GM19240 (cell line): ENCODE measurements at regions not wholly inside any gene's neighbourhood (a gene's known extent, or its start where the extent isn't known, plus 50 kb on each side); places are given as distances from the start of the nearest gene placed in this dataset.

Experiments used
- DNase-seq: peaks from one replicate; pipeline ENCODE4 v3.0.0; 2011; ENCODE audit warnings: low spot score; ENCODE audit not compliant: insufficient read length

DNA sequence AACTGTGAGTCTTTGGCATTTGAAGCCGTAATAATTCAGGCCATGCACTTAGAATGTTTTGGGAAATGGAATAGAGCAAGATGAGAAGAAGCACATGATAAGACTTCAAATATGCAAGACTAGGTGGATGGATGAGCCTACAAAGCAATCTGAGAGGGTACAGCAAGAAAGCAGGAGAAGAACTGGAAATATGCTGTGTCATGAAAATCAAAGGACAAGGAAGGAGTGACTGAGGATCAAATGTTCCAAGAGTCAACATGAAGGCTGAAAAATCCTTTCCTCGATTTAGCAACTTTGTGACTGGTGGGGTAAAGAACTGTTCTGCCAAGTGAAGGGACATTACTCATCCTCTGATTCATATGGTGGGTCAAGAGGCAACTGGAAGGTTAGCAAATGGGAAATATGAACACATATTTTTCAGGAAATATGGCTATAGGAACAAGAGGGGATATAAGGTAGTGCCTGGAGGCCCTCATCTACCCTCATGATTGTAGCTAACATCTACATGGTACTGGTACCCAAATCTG, 803.7 kb upstream of the ARRDC4 start:
- no peak for DNase-seq

DNA sequence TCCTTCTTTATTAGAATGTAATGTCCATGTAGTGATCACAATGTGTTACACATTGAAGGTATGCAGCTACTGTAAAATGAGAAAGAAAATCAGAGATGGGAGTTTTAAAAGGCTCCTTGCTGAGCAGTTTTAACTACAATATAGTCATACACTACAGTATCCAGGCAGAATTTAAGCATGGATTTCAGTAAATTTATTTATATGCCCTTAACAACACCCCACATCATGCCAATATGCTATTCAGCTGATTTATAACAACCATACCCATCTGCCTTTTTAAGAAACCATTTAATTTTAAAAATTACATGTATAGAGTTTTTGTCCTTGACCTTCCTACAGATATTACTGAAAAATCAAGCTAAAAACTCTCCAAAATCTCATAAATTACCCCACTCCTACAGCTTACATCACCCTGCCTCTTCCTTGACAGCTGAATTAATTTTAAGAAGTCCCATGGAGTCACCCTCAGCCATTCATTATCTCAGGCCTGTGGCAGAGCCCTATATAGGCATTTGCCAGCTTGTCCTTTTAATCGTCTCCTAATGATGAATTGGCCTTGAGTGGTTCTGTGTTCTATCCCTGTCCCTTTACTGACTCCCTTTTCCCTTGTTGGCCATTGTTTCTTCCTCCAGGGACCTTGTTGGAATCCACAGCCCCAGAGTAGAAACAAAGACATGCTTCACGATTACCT, 797.6 kb upstream of the ARRDC4 start:
- no peak for DNase-seq

DNA sequence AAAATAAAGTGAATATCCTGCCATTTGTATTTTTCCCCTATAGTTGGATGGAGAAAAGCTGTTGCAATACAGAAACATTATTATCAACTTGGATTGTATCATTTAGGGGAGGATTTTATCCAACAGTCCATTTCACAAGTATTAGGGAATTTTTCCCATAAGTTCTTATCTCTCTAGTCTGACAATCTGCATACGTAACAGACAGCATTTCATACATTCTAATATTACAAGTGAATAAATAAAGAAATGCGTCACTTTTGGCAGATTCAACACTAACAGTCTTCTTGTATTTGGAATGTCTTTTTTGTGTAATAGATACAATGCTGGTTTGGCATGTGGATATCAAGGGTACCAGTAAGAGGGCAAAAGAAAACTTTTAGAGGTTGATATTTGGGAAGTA, 795.3 kb upstream of the ARRDC4 start:
- DNase-seq, result no peak

DNA sequence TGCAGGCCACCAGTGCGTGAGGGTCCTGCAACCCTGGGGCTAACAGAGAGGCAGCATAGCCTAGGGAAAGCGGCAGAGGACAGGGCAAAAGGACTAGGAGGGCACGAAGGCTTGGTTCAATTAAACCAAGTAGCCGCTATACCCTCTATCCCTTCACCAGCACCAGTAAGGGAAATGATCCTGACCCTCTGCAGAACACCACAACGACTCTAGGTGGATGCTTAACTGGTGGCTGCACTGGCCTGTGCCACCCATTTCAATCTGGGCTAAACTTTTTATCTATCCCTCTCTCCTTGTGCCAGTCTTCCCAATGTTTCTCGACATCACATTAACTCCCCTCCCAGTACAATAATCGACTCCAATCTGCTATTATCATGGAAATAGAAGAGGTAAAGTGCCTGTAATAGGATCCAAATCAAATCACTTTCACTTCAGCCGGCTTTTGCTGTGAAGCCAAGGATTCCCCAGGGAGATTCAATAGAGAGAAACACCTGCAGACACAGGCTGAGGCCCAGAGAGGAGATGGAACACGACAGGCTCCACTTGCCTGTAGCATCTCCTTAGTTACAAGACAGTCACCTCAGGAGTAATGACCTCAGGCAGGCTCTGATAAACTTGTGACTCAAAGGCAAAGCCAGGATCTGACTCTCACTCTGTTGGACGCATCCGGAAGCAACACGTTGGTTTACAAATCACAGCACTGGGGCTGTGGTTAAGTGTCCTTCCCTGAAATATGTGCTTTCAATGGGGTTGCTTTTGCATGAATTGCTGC, 791.6 kb upstream of the ARRDC4 start:
- no peak for DNase-seq

DNA sequence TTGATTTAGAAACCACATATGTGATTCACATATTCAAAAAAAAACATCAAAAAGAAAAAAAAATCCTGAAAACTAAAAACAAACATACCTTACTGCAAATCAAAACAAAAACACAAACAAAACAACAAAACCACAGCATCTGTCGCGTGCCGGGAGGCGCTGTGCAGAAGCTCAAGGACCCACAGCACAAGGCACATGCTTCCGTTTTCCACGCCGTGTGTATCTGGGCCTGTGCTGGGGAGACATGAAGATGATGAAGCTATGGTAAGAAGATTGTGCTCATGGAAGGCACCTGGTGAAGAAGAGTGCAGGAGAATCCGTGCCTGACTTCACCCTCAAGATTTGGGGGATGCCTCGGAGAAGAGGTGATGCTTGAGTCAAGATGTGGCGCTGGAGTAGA, 788.9 kb upstream of the ARRDC4 start:
- no peak for DNase-seq

DNA sequence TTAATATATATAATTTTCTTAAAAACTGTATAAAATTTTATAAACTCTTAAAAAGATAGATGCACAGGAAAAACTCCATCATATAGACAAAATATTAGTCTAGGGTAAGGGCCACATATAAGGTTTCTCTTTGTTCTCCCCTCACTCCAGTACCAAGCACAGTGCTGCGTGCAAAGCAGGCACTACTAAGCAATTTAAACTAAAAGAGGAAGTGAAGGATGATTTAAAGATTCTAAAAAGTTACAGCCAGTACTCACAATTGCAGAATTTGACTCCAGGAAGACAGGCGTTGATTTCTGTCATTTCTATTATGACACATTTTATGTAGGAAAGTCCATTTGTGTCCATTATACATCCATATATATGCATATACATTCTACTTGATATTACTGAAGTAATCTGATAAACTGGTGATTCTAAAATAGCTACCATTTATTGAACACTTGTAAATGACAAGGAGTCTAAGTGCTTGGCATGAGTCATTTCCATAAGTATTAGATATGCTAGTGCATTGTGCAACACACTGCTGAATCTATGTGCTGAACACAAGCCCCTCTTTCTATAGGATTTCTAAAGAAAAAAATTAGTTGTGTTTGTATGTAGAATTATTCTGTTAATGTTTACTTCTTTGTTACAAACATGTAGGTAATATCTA, 785.5 kb upstream of the ARRDC4 start:
- no peak for DNase-seq

DNA sequence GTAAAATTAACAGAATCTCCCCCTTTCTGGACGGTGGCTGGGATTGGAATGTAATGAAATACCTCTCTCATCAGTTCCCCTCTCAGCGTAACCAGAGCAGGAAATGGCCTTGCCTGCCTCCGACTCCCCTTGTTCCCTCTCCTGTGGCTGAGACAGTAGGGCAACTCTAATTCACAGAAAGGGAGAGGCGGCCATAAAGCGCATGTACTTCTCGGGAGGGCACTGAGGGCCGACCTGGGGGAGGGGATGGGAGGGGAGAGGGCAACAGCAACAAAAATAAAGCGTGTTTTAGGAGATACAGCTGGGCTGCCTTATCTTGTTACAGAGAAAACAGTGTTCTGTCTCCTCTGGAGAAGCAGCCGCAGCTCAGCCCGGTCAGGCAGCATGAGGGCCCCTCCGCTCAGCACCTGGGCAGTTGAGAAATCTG, 783.3 kb upstream of the ARRDC4 start:
- no peak for DNase-seq

DNA sequence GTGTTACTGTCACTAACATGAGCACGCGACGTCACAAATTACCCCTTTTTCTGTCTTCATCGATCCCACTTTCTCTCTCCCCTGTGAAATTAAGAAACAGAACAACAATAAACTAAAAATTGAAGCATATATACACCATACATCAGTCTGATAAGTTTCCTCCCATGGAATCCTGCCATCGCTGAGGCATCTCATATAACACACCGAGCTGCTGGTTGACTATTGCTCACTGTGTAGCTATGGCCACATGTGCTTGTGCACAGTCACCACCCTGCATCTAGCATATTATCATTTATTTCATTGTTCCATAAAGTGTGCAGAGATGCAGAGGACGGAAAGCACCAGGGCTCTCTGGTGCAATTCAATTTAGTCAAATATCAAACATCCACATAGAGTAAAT, 777.9 kb upstream of the ARRDC4 start:
- no peak for DNase-seq

DNA sequence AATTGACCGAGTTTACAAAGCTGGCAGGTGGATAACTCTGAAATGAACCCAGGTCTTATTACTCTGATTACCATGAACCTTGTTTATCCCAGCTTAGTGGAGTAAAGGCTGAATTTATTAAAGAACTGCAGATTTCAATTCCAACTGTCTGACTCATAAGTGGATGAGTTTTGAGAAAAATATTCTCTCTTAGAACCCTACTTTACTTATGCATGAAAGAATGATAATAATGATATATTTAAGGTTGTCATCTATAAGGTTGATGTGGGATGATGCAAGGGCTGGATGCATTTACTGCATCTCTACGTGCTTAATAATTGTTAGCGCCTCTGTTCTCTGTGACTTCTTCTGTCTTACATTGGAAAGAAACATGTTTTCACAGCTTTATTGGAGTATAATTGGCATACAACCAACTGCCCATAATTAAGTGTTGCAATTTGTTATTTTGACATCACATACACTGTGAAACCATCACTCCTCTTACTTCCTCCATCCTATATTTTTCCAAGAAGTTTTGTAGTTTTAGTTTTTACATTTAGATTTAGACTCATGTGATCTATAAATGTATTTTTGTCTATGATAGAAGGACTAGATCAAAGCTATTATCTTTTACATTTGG, 771.2 kb upstream of the ARRDC4 start:
- no peak for DNase-seq

DNA sequence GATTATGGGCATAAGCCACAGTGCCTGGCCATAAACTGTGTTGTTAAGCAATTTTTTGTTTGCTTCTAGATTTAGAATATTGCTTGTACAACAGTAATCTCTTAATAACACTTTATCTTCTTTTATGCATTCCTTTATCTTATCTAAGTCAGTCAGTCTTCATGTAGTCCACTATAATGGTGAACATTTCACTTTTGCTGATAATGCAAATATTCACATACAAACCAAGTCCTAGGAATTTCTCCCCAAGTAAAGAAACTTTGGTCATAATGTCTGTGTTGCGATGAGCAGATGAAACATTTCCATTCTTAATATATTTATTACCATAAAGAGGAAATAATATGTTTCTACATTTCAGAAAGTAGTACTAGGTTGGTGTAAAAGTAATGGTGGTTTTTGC, 765.8 kb upstream of the ARRDC4 start:
- no peak for DNase-seq

DNA sequence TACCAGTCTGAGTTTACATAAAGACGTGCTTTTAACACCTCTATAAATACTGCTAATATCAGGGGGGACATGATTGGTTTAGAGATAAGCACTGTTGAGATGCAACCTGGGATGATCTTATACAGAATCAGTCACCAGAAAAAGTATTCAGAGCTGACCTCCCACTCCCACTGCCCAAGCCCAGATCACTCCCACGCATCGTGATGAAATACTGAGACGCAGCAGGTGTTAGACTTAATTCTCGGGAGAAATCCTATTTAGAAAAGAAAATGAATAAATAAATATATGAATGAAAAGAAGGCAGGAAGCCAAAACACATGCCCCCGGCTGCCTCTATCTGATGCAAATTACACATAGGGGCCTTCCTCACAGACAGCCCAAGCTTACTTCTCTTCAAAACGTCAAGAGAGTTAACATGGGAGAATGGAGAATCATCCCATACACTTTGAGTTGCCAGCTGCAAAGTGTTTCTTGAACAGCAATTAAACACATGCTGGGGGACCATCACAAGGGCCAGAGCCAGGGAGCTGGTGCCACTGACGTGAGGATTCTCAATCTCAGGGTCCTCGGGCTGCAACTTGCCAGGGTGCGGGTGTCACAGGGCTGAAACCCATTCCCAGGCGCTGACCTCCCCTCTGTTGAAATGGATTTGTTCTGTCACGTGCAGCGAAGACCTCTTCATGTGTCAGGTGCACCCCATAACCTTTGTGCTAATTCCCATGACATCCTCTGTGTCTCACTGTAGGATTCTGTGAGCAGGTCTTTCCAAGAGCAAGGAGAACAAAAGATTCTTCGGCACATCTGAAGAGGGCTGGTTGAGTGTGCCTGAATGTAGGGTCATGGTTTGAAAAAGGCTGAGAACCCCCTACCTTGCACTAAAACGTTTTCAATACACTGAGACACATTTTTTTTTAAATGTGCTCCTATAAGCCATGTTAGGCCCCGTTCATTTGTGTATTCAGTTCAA, 764.2 kb upstream of the ARRDC4 start:
- DNase-seq, result no peak

DNA sequence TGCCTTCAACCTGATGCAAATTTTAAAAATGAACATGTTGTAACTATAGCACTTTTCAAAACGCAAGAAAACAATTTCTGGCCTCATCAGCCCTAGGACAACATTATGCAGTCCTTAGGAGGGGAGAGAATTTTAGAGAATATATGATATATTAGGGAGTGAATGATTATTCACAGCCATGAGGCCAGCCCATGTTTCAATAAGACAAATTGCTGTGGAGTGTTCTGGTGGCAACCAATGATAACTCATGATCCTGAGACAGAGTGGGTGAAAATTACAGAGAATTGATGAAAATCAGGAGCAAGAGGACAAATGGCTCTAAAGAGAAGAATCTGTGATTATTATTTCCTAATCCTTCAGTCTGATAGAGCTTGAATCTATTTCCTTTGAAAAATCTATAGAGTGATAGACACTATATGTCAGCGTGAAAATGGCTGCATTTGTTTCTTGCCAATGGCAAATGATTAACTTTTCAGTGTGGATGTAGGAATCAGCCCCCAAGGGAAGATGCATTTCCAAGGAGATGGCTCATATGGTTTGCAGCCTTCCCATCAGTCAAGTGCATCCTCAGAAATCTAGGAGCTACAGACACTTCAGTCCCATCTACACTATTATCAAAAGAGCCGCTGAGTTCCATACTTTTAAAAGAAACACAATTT, 761.0 kb upstream of the ARRDC4 start:
- no peak for DNase-seq

DNA sequence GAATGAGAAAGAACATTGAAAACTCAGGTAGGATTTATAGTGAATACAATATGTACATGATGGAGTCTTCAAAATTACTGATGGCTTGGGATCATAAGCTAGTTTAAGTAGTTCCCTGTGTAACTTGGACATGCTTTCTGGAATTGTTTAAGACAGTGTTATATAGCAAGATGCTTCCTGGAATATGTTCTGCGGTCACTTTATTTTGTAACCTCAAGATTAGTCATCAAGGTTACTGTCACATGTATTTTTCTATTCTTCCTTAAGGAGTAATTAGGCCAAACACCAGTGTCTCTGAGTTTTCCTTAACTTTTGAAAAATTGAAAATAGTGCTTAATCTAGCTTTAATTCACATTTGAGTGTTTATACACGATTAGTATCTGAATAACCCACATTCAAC, 760.3 kb upstream of the ARRDC4 start:
- no peak for DNase-seq

DNA sequence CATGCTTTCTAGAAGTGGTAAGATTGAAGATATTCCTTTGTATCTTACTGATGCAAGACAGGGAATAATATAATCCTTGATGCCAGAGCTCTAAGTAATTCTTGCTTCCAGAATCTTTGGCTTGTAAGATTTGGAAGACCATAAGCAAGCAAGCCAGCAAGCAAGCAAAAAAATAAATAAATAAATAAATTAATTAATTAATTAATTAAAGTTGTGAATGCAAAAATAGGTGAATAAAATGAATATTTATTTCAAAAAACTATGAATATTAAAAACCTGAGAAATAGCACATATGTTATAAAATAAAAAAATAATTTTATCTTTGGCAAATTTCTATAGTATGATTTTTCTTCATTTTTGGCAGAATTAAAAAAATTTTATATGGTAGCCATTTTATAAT, 750.2 kb upstream of the ARRDC4 start:
- no peak for DNase-seq

DNA sequence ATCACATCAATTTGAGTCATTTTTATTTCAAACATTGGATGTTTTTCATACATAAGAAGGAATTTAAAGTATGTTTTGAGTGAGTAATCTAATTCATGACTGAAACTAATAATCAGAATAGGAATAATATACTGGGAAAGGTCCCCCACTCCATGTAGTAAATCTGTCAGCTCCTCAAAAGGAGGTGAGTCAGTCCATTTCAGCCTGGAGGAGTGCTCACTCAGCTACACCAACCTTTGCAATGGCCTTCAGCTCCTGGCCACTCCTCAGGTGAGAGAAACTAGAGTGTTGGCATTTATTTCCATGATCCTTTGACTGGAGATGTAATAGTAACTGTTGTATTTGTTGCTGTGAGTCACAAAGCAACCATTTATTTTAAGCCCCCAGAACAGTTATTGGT, 744.9 kb upstream of the ARRDC4 start:
- DNase-seq, result no peak

DNA sequence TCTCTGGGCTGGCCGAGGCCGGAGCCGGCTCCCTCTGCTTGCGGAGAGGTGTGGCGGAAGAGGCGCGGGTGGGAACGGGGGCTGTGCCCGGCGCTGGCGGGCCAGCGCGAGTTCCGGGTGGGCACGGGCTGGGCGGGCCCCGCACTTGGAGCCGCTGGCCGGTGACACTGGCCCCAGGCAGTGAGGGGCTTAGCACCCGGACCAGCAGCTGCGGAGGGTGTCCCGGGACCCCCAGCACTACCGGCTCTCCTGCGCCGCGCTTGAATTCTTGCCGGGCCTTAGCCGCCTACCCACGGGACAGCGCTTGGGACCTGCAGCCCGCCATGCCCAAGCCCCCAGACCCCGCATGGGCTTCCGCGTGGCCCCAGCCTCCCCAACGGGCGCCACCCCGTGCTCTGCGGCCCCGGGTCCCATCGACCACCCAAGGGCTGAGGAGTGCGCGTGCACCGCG, 736.3 kb upstream of the ARRDC4 start:
- no peak for DNase-seq

DNA sequence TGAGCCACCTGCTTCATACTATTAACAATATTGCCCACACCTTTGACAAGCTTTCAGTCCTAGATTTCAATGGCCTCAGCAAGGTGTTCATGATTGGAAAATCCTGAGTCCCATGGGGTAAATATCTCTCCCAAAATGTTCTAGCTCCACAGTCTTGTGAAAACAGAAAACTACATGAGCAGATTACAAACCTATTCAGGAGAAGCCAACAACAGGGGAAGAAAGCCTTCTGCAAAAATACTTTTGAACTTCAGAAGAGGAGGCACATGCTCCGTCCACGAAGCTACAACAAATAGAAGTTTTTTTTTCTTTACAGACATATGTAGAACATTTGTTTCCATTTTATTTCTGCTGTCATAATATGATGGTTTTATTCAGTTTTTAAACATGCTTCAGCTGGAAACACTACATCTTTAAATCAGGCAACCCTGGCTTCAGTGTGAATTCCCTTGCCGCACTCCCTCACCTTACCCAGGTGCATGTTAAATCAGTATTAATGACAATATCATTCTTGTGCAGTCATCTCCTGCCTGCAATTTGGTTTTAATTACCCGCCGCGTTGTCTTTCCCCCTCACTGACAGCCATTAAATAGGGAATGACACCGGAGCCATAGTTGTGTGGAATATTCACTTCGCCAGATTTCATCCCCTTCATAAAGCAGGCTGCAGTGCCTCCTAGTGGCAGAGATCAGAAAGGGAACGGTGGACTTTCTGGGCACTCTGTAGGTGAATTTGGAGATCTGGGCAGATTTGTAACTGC, 725.5 kb upstream of the ARRDC4 start:
- peak; percentile 1 for DNase-seq

DNA sequence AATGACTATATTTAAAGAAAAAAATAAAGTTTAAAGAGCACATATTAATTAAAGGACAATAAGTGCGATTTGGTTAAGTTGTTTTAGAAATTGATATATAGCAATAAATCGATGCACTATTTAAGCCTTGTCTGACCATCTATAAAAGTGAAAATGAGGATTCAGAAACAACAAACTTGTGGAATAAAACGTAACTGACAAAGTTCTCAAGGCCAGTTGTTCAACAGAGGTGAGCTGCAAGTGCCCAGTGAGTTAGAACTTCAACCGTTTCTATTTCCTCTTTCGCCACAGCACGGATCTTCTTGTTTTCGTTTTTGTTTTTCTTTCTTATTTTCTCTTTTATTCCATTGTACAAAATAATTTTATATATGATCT, 724.9 kb upstream of the ARRDC4 start:
- DNase-seq, result no peak

DNA sequence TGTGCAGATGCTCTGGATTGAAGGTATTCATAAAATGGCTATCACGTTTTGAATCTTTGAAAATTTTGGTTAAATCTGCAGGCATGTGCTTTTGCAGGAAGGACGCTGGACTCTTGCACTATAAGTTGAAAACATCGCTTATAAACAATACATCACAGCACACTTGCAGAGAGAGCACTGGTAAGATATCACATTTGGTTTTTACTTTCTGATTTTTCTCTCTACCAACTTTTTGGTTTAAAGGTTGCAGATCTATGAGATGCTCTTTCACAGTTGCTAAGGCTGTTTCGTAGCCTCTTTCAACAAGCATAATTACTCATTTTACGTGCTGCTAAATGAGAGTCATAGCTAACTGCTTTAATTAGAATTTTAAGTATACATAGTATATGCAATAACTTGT, 724.4 kb upstream of the ARRDC4 start:
- no peak for DNase-seq
